OCI-LY3 (cell line): ENCODE measurements at regions not wholly inside any gene's neighbourhood (a gene's known extent, or its start where the extent isn't known, plus 50 kb on each side); places are given as distances from the start of the nearest gene placed in this dataset.

Experiments
- H2AFZ ChIP-seq: fragments of 200-600, 300-600 bp; shearing (Covaris generic); 2 replicates; pipeline ENCODE4 v1.6.0; 2014; ENCODE audit warnings: antibody characterized with exemption, low read depth, low read length
- H3K27ac ChIP-seq: fragments of 200-600, 300-600 bp; sonication (generic); 2 replicates; pipeline ENCODE4 v1.5.1; 2014; ENCODE audit warnings: mild to moderate bottlenecking, low read length, moderate library complexity, mixed read lengths
- H3K27me3 ChIP-seq: fragments of 200-600, 300-600 bp; sonication (generic); 2 replicates; pipeline ENCODE4 v1.6.1; 2014; ENCODE audit warnings: low read depth, low read length, mixed read lengths
- H3K36me3 ChIP-seq: fragments of 200-600, 300-600 bp; sonication (generic); replicated peaks from 2 replicates; pipeline ENCODE3; 2014; ENCODE audit warnings: low read depth, low read length, mixed read lengths
- H3K4me1 ChIP-seq: fragments of 300-600, 200-600 bp; sonication (generic); 2 replicates; pipeline ENCODE4 v1.6.1; 2014; ENCODE audit warnings: low read length, mixed read lengths
- H3K4me2 ChIP-seq: fragments of 200-600, 300-600 bp; sonication (generic); 2 replicates; pipeline ENCODE4 v1.6.1; 2014; ENCODE audit warnings: low read length, mixed read lengths
- H3K4me3 ChIP-seq: fragments of 300-600, 200-600 bp; sonication (generic); 2 replicates; pipeline ENCODE4 v1.5.1; 2014; ENCODE audit warnings: antibody characterized with exemption, mild to moderate bottlenecking, low read length, moderate library complexity
- H3K79me2 ChIP-seq: fragments of 300-600, 200-600 bp; shearing (Covaris generic); 2 replicates; pipeline ENCODE4 v1.6.1; 2014; ENCODE audit warnings: mild to moderate bottlenecking, low read length, mixed read lengths
- H3K9ac ChIP-seq: fragments of 300-600, 200-600 bp; shearing (Covaris generic); 2 replicates; pipeline ENCODE4 v1.6.0; 2014; ENCODE audit warnings: mild to moderate bottlenecking, low read length, moderate library complexity
- H3K9me3 ChIP-seq: fragments of 200-600, 300-600 bp; shearing (Covaris generic); 2 replicates; pipeline ENCODE4 v1.6.1; 2014; ENCODE audit warnings: low read length, mixed read lengths; ENCODE audit not compliant: insufficient read depth
- H4K20me1 ChIP-seq: fragments of 200-600, 300-600 bp; sonication (generic); 2 replicates; pipeline ENCODE4 v1.6.1; 2016; ENCODE audit warnings: low read length, mixed read lengths; ENCODE audit not compliant: insufficient read depth
- EZH2phosphoT487 ChIP-seq: fragments of 200-600 bp; shearing (Covaris generic); IDR thresholded peaks from 2 replicates; pipeline ENCODE4 v1.6.1; 2018; ENCODE audit warnings: antibody characterized with exemption, mixed run types, low read depth
- TF ChIP-seq, protein P1 (sequence below): fragments of 200-600, 300-600 bp; sonication (generic); IDR thresholded peaks from 2 replicates; pipeline ENCODE4 v1.5.1; 2014; ENCODE audit warnings: antibody characterized with exemption, low read length, low read depth

DNA sequence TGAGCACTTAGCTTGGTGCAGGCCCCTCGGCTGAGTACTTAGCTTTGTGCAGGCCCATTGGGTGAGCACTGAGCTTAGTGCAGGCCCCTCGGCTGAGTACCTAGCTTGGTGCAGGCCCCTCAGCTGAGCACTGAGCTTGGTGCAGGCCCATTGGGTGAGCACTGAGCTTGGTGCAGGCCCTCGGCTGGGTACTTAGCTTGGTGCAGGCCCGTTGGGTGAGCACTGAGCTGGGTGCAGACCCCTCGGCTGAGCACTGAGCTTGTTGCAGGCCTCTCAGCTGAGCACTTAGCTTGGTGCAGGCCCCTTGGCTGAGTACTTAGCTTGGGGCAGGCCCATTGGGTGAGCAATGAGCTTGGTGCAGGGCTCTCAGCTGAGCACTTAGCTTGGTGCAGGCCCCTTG is 387.1 kb downstream of the THBS2 start:
- no peaks in the 10 kb centered on the region for H3K36me3 ChIP-seq
- no peak overlapping the region for H3K4me3 ChIP-seq
- TF ChIP-seq EZH2phosphoT487 = no peak
- TF ChIP-seq, protein P1, sequence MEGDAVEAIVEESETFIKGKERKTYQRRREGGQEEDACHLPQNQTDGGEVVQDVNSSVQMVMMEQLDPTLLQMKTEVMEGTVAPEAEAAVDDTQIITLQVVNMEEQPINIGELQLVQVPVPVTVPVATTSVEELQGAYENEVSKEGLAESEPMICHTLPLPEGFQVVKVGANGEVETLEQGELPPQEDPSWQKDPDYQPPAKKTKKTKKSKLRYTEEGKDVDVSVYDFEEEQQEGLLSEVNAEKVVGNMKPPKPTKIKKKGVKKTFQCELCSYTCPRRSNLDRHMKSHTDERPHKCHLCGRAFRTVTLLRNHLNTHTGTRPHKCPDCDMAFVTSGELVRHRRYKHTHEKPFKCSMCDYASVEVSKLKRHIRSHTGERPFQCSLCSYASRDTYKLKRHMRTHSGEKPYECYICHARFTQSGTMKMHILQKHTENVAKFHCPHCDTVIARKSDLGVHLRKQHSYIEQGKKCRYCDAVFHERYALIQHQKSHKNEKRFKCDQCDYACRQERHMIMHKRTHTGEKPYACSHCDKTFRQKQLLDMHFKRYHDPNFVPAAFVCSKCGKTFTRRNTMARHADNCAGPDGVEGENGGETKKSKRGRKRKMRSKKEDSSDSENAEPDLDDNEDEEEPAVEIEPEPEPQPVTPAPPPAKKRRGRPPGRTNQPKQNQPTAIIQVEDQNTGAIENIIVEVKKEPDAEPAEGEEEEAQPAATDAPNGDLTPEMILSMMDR = no peak

GRCh38 chr6:168865522-168865921 is 388.1 kb downstream of the THBS2 start:
- TF ChIP-seq, protein P1 = no peak
- TF ChIP-seq EZH2phosphoT487 = no peak
- no peak overlapping the region for H3K27ac ChIP-seq
- no peak overlapping the region for H3K4me3 ChIP-seq
- no peaks in the 10 kb centered on the region for H3K9me3 ChIP-seq
- H3K9ac ChIP-seq = no peak overlapping the region
- H4K20me1 ChIP-seq = no peaks in the 10 kb centered on the region
- no peaks in the 10 kb centered on the region for H3K27me3 ChIP-seq
- H2AFZ ChIP-seq = no peak overlapping the region
- no peaks in the 10 kb centered on the region for H3K79me2 ChIP-seq
- H3K36me3 ChIP-seq = no peaks in the 10 kb centered on the region
- no peak overlapping the region for H3K4me2 ChIP-seq
- no peaks in the 10 kb centered on the region for H3K4me1 ChIP-seq

More for the DNA sequence above, 387.1 kb downstream of the THBS2 start:
- no peak overlapping the region for H3K4me2 ChIP-seq
- no peaks in the 10 kb centered on the region for H4K20me1 ChIP-seq
- no peak overlapping the region for H2AFZ ChIP-seq
- H3K27ac ChIP-seq = no peak overlapping the region
- no peak overlapping the region for H3K9ac ChIP-seq
- H3K9me3 ChIP-seq = no peaks in the 10 kb centered on the region
- H3K79me2 ChIP-seq = no peaks in the 10 kb centered on the region
- no peaks in the 10 kb centered on the region for H3K27me3 ChIP-seq
- H3K4me1 ChIP-seq = no peaks in the 10 kb centered on the region

DNA sequence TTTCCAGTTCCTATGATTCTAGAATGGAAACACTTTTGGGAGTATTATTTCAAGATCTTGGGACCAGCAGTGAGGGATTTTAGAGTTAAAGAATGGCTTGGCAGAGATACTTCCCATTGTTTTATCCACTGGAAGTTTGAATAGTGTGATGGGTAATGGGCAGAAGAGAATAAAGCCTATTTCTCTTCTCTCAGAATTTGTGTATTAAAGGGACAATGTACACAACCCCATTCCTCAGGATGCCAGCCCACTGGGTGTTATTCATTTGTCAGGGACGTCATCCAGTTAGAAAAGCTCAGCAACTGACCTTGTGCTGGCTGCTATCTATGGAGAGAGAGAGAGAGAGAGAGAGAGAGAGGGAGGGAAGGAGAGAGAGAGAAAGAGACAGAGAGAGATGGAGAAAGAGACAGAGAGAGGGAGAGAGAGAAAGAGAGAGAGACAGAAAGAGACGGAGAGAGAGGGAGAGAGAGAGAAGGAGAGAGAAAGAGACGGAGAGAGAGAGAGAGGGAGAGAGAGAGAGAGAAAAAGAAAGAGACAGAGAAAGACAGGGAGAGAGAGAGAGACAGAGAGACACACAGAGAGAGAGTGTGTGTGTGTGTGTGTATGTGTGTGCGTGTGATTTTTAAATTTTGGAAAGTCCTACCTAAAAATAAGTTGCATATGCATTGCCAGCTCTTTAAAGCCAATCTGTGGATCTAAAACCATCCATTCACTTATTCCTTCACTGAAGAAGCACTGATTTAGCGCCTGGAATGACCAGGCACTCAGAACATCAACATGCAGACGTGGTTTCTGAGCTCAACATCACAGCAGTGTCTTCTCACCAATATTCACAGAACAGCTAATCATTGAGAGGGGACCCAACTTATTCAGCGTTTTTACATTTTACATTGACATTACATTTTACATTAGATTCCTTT is 388.8 kb downstream of the THBS2 start:
- H3K79me2 ChIP-seq = no peaks in the 10 kb centered on the region
- no peak overlapping the region for H2AFZ ChIP-seq
- H3K4me2 ChIP-seq = no peak overlapping the region
- no peaks in the 10 kb centered on the region for H3K27me3 ChIP-seq
- H3K4me1 ChIP-seq = no peaks in the 10 kb centered on the region
- no peak overlapping the region for H3K27ac ChIP-seq
- TF ChIP-seq, protein P1 = no peak
- TF ChIP-seq EZH2phosphoT487 = no peak
- H3K9ac ChIP-seq = no peak overlapping the region
- no peaks in the 10 kb centered on the region for H3K36me3 ChIP-seq
- H3K4me3 ChIP-seq = no peak overlapping the region
- H4K20me1 ChIP-seq = no peaks in the 10 kb centered on the region
- no peaks in the 10 kb centered on the region for H3K9me3 ChIP-seq

DNA sequence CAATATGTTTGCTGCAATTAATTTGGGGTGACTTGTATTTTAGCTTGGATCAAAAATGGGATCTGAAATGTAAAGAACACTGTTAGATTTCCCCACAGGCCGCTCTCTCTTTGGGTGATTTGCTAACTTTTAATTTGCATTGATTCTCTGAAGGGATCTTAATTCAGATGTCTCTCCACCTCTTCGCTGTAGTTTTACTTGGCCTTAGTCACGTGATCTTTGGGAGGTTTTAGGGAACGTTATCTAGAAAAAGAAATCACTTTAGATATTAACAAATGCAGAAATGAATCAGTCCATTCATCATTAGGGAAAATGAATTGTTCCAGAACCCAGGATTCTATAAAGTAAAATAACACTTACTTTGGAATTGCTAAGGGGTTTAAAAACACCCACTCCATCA is 390.2 kb downstream of the THBS2 start:
- H3K9me3 ChIP-seq = no peaks in the 10 kb centered on the region
- no peaks in the 10 kb centered on the region for H3K27me3 ChIP-seq
- no peaks in the 10 kb centered on the region for H4K20me1 ChIP-seq
- H3K4me2 ChIP-seq = no peak overlapping the region
- TF ChIP-seq, protein P1 = no peak
- TF ChIP-seq EZH2phosphoT487 = no peak
- H3K36me3 ChIP-seq = no peaks in the 10 kb centered on the region
- H3K4me3 ChIP-seq = no peak overlapping the region
- no peaks in the 10 kb centered on the region for H3K4me1 ChIP-seq
- H3K79me2 ChIP-seq = no peaks in the 10 kb centered on the region
- H3K27ac ChIP-seq = no peak overlapping the region
- no peak overlapping the region for H3K9ac ChIP-seq
- no peak overlapping the region for H2AFZ ChIP-seq
